ENCODE measurements at regions not wholly inside any gene's neighbourhood (a gene's known extent, or its start where the extent isn't known, plus 50 kb on each side); places are given as distances from the start of the nearest gene placed in this dataset.

- ATAC-seq (ENCODE audit: low FRiP score in 2 of 2): no peak
- DNase-seq: no peak
- no peaks in the 10 kb centered on the region for H3K9me3 ChIP-seq
- H3K27ac ChIP-seq: no peak overlapping the region
- H3K27me3 ChIP-seq: no peaks in the 10 kb centered on the region
- WGBS, 2 donors: 80 to 89% methylated on average over 2 of the region's 2 CpGs
- no peak for TF ChIP-seq EP300 (IDR thresholded peaks at IDR 0.05)
- TF ChIP-seq POLR2AphosphoS5 (IDR thresholded peaks at IDR 0.05): no peak
- no peak for TF ChIP-seq CTCF (IDR thresholded peaks at IDR 0.05)
- no peak for TF ChIP-seq POLR2A (IDR thresholded peaks at IDR 0.05)
- H3K36me3 ChIP-seq: no peaks in the 10 kb centered on the region
- H3K4me3 ChIP-seq: no peak overlapping the region
- no peaks in the 10 kb centered on the region for H3K4me1 ChIP-seq
Observed at GRCh38 chr4:63799166-63799565, 610.1 kb downstream of the TECRL start.

GRCh38 chr4:63795301-63795700 lies 613.9 kb downstream of the TECRL start:
- TF ChIP-seq CTCF (IDR thresholded peaks at IDR 0.05) (no peak), POLR2A (IDR thresholded peaks at IDR 0.05) (no peak), EP300 (IDR thresholded peaks at IDR 0.05) (no peak), POLR2AphosphoS5 (IDR thresholded peaks at IDR 0.05) (no peak)
- WGBS, 2 donors: 36 to 41% methylated on average over 2 of the region's 2 CpGs
- Histone ChIP-seq H3K27me3 (no peaks in the 10 kb centered on the region), H3K9me3 (no peaks in the 10 kb centered on the region), H3K36me3 (no peaks in the 10 kb centered on the region), H3K4me3 (no peak overlapping the region), H3K27ac (no peak overlapping the region), H3K4me1 (no peaks in the 10 kb centered on the region)
- ATAC-seq (ENCODE audit: low FRiP score in 2 of 2): no peak
- no peak for DNase-seq

- 73 to 75% methylated on average over 5 of the region's 5 CpGs for WGBS, 2 donors
- ATAC-seq (ENCODE audit: low FRiP score in 2 of 2): no peak
- no peak for DNase-seq
Observed at GRCh38 chr4:63790377-63790776, 618.9 kb downstream of the TECRL start.

GRCh38 chr4:63788271-63788670 lies 621.0 kb downstream of the TECRL start:
- ATAC-seq (ENCODE audit: low FRiP score in 2 of 2) (no peak), DNase-seq (no peak)
- Histone ChIP-seq H3K9me3 (no peaks in the 10 kb centered on the region), H3K27me3 (no peaks in the 10 kb centered on the region), H3K4me3 (no peak overlapping the region), H3K36me3 (no peaks in the 10 kb centered on the region), H3K4me1 (no peaks in the 10 kb centered on the region), H3K27ac (no peak overlapping the region)
- TF ChIP-seq POLR2A (IDR thresholded peaks at IDR 0.05): no peak
- 68 to 92% methylated on average over 1 of the region's 1 CpG for WGBS, 2 donors

More at GRCh38 chr4:63790377-63790776, 618.9 kb downstream of the TECRL start:
- Histone ChIP-seq H3K9me3 (no peaks in the 10 kb centered on the region), H3K4me1 (no peaks in the 10 kb centered on the region), H3K27me3 (no peaks in the 10 kb centered on the region), H3K36me3 (no peaks in the 10 kb centered on the region), H3K4me3 (no peak overlapping the region), H3K27ac (no peak overlapping the region)
- no peak for TF ChIP-seq POLR2A (IDR thresholded peaks at IDR 0.05)
- no peak for TF ChIP-seq POLR2AphosphoS5 (IDR thresholded peaks at IDR 0.05)
- TF ChIP-seq CTCF (IDR thresholded peaks at IDR 0.05): no peak
- TF ChIP-seq EP300 (IDR thresholded peaks at IDR 0.05): no peak

- Histone ChIP-seq H3K27ac (no peak overlapping the region), H3K4me3 (no peak overlapping the region), H3K4me1 (no peaks in the 10 kb centered on the region), H3K36me3 (no peaks in the 10 kb centered on the region), H3K27me3 (no peaks in the 10 kb centered on the region), H3K9me3 (no peaks in the 10 kb centered on the region)
- ATAC-seq (ENCODE audit: low FRiP score in 2 of 2) (no peak), DNase-seq (no peak)
- TF ChIP-seq POLR2A (IDR thresholded peaks at IDR 0.05) (no peak), EP300 (IDR thresholded peaks at IDR 0.05) (no peak), POLR2AphosphoS5 (IDR thresholded peaks at IDR 0.05) (no peak), CTCF (IDR thresholded peaks at IDR 0.05) (no peak)
- WGBS, 2 donors: 75 to 86% methylated on average over 1 of the region's 1 CpG
Observed at GRCh38 chr4:63787326-63787725, 621.9 kb downstream of the TECRL start.
